Prostate gland (tissue), 2 donors: ENCODE measurements at regions not wholly inside any gene's neighbourhood (a gene's known extent, or its start where the extent isn't known, plus 50 kb on each side); places are given as distances from the start of the nearest gene placed in this dataset.

ENCODE experiments used
- POLR2A ChIP-seq: fragments of 450-650 bp; IDR thresholded peaks from one replicate; pipeline ENCODE4 v1.6.1; 2016; ENCODE audit warnings: antibody characterized with exemption, mild to moderate bottlenecking
- POLR2AphosphoS5 ChIP-seq: sonication (generic); formaldehyde crosslinking; IDR thresholded peaks from one replicate; pipeline ENCODE4 v1.6.1; 2017; ENCODE audit warnings: antibody characterized with exemption
- TF ChIP-seq, protein P1 (sequence below), 4 experiments: fragments of 200-600 bp in 2 of 4; fragments of 450-650 bp in 2 of 4; sonication (generic) in 2 of 4; IDR thresholded peaks; 1 replicate in 3 of 4; 2 replicates in 1 of 4; pipeline ENCODE4 v1.5.1; 2016 to 2019; ENCODE audit warnings: antibody characterized with exemption in 4 of 4, mild to moderate bottlenecking in 2 of 4, moderate library complexity in 2 of 4

- TF ChIP-seq, protein P1, sequence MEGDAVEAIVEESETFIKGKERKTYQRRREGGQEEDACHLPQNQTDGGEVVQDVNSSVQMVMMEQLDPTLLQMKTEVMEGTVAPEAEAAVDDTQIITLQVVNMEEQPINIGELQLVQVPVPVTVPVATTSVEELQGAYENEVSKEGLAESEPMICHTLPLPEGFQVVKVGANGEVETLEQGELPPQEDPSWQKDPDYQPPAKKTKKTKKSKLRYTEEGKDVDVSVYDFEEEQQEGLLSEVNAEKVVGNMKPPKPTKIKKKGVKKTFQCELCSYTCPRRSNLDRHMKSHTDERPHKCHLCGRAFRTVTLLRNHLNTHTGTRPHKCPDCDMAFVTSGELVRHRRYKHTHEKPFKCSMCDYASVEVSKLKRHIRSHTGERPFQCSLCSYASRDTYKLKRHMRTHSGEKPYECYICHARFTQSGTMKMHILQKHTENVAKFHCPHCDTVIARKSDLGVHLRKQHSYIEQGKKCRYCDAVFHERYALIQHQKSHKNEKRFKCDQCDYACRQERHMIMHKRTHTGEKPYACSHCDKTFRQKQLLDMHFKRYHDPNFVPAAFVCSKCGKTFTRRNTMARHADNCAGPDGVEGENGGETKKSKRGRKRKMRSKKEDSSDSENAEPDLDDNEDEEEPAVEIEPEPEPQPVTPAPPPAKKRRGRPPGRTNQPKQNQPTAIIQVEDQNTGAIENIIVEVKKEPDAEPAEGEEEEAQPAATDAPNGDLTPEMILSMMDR (IDR thresholded peaks at IDR 0.05), result no peak
- TF ChIP-seq POLR2AphosphoS5, result no peak
- TF ChIP-seq POLR2A, result no peak
These were observed 115.4 kb downstream of the AXIN2 start for GRCh38 chr17:65446043-65446442.
